ENCODE measurements at regions not wholly inside any gene's neighbourhood (a gene's known extent, or its start where the extent isn't known, plus 50 kb on each side); places are given as distances from the start of the nearest gene placed in this dataset.

DNA sequence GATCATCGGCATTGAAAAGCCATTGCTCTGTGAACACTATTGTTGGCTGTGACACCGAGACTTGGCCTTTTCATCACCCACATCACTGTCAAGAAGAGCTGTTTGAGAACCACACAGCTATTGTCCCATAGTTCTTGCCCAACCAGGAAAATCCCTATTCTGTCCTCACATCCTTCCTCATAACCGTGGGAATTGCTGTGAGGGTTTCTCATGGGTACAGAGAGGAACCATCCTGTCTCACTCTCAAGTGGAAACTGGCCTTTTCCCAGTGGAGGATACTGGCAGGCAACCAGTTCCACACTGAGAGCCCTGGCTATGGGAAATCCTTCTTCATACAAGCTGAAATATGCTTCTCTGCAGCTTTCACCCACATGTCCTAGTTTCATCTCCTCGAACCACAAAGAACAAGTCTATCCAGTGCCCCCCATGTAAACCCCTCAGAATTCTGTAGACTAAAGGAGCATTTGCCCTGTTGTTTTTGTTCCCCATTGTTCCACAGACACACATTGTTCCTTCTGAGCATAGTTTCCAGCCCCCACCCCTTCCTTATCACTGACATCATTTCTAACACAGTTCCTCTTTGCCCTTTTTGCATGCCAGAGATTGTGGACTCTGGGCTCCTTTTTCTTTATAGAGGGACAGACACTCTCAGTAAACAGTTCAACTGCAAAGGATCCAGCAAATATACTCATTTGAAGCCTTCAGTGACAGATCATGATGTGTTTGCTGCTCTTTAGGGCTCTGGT is 57.8 kb upstream of the C5orf46 start:
- peak; percentile 38 to 68 (median 56) for DNase-seq

DNA sequence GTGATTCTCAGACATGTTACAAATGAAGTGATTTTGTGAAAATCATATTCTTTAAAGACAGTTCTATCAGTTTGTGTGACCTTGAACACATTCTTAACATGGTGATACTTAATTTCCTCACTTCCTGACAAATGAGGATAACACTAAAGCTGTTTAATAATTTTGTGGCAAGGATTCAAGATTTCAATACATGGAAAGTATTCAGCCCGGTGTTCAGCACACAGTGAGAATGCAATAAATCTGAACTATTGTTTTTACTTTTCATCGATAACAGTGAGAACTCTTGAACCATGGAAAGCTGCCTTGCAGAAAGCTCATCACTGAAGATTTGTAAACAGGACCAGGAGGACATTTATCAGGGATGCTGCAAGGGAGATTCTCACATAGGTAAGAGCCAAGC is 57.1 kb upstream of the C5orf46 start:
- DNase-seq = no peak

DNA sequence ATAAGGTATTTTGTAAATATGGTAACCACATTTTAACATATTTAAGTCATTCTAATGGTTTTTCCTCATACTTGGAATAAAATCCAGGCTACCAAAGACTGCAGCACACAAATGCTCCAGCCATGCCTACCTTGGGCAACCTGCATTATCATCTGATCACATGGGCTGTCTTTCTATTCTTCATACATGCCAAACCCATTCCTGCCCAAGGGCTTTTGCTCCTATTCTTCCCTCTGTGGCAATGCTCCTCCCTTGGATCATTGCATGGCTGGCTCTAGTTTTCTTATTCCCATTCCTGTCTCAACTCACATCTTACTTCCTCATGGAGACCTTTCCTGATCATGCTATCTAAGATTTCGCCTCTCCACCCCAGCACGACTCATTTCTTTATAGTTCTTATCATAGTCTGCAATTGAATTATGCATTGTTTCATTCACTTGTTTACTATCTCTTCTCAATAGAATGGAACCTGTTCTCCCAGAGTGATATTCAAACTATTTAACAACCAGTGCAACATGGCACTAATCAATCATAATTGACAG is 54.9 kb upstream of the C5orf46 start:
- DNase-seq = no peak

DNA sequence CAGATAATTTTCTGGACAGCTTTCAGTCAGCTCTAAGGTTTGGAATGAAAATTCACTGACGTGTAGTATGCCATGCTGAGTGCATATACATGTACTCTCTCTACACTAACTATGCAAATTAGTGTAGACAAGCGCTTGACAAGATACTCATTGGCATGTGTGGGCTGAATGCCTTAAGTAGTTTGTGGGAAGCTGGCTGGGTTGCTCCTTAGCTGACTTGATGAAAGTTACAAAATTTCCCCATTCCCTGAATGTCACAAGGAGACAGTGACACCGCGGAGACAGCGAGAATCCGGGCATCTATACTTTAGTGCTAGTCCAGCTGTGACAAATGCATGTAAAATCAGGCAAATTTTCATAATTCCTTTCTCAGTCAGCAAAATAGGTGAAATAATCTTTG is 51.6 kb upstream of the C5orf46 start:
- DNase-seq = no peak

DNA sequence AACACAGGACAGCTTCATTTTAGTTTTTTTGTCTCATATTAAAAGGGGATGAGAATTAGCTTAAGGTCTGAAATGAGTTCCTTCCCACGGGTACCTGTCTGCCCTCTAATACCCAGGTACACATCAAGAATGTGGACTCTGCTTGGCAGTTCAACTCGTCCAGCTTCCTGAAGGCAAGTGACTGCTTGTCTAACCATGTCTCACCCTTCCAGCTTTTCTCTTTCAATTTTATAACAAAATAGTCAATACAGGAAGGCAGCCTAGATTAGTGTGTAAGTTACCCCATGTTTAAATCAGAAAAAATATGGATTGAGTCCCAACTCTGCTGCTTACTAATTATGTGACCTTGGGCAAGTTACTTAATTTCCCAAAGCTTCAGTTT is 50.5 kb upstream of the C5orf46 start:
- DNase-seq = no peak

DNA sequence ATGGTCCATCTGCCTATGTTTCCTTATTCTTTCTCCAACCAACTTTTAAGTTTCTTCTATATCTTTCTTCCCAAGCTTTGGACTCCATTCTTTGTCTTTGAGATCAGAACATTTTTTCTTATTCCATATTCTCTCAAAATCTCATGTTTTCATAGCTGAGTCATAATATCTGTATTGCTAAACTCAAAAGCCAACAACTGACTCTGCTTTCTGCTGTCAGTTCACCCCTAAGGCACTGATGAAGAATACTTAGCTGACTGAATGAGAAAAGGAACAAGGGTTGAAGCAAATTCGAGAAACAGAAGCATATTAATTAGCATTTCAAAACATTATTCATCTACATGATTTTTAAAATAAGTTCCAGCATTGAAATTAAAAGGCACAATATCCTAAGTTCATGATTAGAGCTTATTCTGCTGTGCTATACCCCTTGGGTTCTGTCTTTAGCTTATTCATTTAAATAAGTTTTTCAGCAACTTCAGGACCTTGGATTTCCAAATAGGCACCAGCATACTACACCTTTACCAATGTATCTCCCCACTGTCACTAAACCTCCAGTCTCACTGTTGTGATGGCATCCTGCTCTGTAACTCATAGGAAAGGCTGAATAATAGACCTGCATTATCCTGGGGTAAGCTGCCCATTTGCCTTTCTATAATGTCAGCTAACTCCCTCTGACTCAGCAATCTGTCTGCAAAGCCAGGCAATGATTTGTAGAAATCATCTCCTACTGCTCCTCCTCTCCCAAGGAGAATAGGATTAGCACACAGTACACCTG is 49.9 kb upstream of the C5orf46 start:
- DNase-seq = no peak
